AG04449 (cell line): ENCODE measurements at regions not wholly inside any gene's neighbourhood (a gene's known extent, or its start where the extent isn't known, plus 50 kb on each side); places are given as distances from the start of the nearest gene placed in this dataset.

Experiments used
- CTCF ChIA-PET: fragments of 350-600 bp; formaldehyde crosslinking; extraction: SDS; loops from one replicate; lab custom pipeline; 2021; ENCODE audit warnings: antibody characterized with exemption; lab: Yijun Ruan, JAX
- POLR2A ChIA-PET: fragments of 400-600, 350-600 bp; formaldehyde crosslinking; extraction: SDS; loops from one replicate; lab custom pipeline; 2020; ENCODE audit warnings: antibody characterized with exemption, inconsistent platforms; lab: Yijun Ruan, JAX
- DNase-seq: peaks from one replicate; pipeline ENCODE4 v3.0.0-alpha.2; 2010; ENCODE audit warnings: low read depth, low spot score
- H3K4me3 ChIP-seq: 2 replicates; pipeline ENCODE4 v1.5.1; 2011; ENCODE audit warnings: low read depth, mild to moderate bottlenecking, control low read depth, low read length
- CTCF ChIP-seq: IDR thresholded peaks from one replicate; pipeline ENCODE4 v1.5.1; 2011; ENCODE audit warnings: mild to moderate bottlenecking, moderate library complexity, low read length, control low read depth, inconsistent platforms; ENCODE audit not compliant: insufficient read depth; ENCODE audit errors: missing control alignments

GRCh38 chr6:71047417-71047816 is 90.6 kb upstream of the B3GAT2 start:
- ChIA-PET CTCF (no interaction called here), POLR2A (no interaction called here)
- no peak for DNase-seq
- no peak overlapping the region for H3K4me3 ChIP-seq
- TF ChIP-seq CTCF: no peak

GRCh38 chr6:71048320-71049164 is 91.7 kb upstream of the B3GAT2 start:
- POLR2A ChIA-PET: no interaction called here
- TF ChIP-seq CTCF: no peak
- H3K4me3 ChIP-seq: no peak overlapping the region
- CTCF ChIA-PET: no interaction called here
- no peak for DNase-seq

- CTCF ChIA-PET: no interaction called here
- TF ChIP-seq CTCF: no peak
- DNase-seq: no peak
- POLR2A ChIA-PET: no interaction called here
- no peak overlapping the region for H3K4me3 ChIP-seq
Measured at GRCh38 chr6:71049198-71049770, 92.4 kb upstream of the B3GAT2 start.

- TF ChIP-seq CTCF: no peak
- ChIA-PET CTCF (interaction anchor here (1.0 kb wide), 1 partner anchor 10 kb away, joined by 3 read pairs; no protein-coding TSS in a partner anchor), POLR2A (no interaction called here)
- no peak overlapping the region for H3K4me3 ChIP-seq
- DNase-seq: no peak
Measured at GRCh38 chr6:71053475-71053874, 96.6 kb upstream of the B3GAT2 start.

- DNase-seq: no peak
- ChIA-PET CTCF (no interaction called here), POLR2A (no interaction called here)
- H3K4me3 ChIP-seq: no peak overlapping the region
- no peak for TF ChIP-seq CTCF
Measured at GRCh38 chr6:71056656-71057055, 99.8 kb upstream of the B3GAT2 start.

GRCh38 chr6:71066153-71066552 is 109.3 kb upstream of the B3GAT2 start:
- no peak for TF ChIP-seq CTCF
- no peak overlapping the region for H3K4me3 ChIP-seq
- ChIA-PET CTCF (no interaction called here), POLR2A (no interaction called here)
- DNase-seq: no peak
